ENCODE measurements at regions not wholly inside any gene's neighbourhood (a gene's known extent, or its start where the extent isn't known, plus 50 kb on each side); places are given as distances from the start of the nearest gene placed in this dataset.

- TF ChIP-seq, protein P1, sequence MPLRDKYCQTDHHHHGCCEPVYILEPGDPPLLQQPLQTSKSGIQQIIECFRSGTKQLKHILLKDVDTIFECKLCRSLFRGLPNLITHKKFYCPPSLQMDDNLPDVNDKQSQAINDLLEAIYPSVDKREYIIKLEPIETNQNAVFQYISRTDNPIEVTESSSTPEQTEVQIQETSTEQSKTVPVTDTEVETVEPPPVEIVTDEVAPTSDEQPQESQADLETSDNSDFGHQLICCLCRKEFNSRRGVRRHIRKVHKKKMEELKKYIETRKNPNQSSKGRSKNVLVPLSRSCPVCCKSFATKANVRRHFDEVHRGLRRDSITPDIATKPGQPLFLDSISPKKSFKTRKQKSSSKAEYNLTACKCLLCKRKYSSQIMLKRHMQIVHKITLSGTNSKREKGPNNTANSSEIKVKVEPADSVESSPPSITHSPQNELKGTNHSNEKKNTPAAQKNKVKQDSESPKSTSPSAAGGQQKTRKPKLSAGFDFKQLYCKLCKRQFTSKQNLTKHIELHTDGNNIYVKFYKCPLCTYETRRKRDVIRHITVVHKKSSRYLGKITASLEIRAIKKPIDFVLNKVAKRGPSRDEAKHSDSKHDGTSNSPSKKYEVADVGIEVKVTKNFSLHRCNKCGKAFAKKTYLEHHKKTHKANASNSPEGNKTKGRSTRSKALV (CRISPR knock-in tag; IDR thresholded peaks at IDR 0.05), result no peak
- 0 out of 2 replicates have a peak, but pooled peaks have one; percentile 37 for TF ChIP-seq AHDC1 (CRISPR knock-in tag; IDR thresholded peaks at IDR 0.05; ENCODE audit: borderline replicate concordance)
- TF ChIP-seq HMG20A (CRISPR knock-in tag; IDR thresholded peaks at IDR 0.05; ENCODE audit: borderline replicate concordance), result peak; percentile 41; the same call in 1 of the 2 replicates
- no peak for TF ChIP-seq ZFAT (CRISPR knock-in tag; conservative IDR thresholded peaks at IDR 0.05)
- no peak for TF ChIP-seq ZNF660 (CRISPR knock-in tag; IDR thresholded peaks at IDR 0.05; ENCODE audit: borderline replicate concordance, low read depth)
- no peak for TF ChIP-seq ZNF609 (CRISPR knock-in tag; IDR thresholded peaks at IDR 0.05; ENCODE audit: borderline replicate concordance)
- no peak for TF ChIP-seq ZFYVE20 (CRISPR knock-in tag; IDR thresholded peaks at IDR 0.05; ENCODE audit: borderline replicate concordance, low read depth)
- TF ChIP-seq ATM (IDR thresholded peaks at IDR 0.05; ENCODE audit: borderline replicate concordance), result no peak
- TF ChIP-seq TP53 (CRISPR knock-in tag; conservative IDR thresholded peaks at IDR 0.05), result no peak
- TF ChIP-seq FOXJ3 (CRISPR knock-in tag; IDR thresholded peaks at IDR 0.05; ENCODE audit: borderline replicate concordance), result no peak
- TF ChIP-seq AGO1 (IDR thresholded peaks at IDR 0.05; ENCODE audit: low read depth, low read length, poor library complexity, severe bottlenecking), result no peak
- TF ChIP-seq, protein P2, sequence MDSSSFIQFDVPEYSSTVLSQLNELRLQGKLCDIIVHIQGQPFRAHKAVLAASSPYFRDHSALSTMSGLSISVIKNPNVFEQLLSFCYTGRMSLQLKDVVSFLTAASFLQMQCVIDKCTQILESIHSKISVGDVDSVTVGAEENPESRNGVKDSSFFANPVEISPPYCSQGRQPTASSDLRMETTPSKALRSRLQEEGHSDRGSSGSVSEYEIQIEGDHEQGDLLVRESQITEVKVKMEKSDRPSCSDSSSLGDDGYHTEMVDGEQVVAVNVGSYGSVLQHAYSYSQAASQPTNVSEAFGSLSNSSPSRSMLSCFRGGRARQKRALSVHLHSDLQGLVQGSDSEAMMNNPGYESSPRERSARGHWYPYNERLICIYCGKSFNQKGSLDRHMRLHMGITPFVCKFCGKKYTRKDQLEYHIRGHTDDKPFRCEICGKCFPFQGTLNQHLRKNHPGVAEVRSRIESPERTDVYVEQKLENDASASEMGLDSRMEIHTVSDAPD (CRISPR knock-in tag; IDR thresholded peaks at IDR 0.05), result no peak
- no peak for TF ChIP-seq TFE3 (CRISPR knock-in tag; IDR thresholded peaks at IDR 0.05)
Measured at GRCh38 chrX:150037041-150037440, 98.8 kb upstream of the EOLA2 start (continued).

Data from HepG2 (cell line).